Astrocyte (in vitro differentiated cells and primary cell): ENCODE measurements at regions not wholly inside any gene's neighbourhood (a gene's known extent, or its start where the extent isn't known, plus 50 kb on each side); places are given as distances from the start of the nearest gene placed in this dataset.

Source experiments
- CTCF ChIP-seq: IDR thresholded peaks from 2 replicates; pipeline ENCODE4 v1.5.1; 2011; ENCODE audit warnings: low read depth, mild to moderate bottlenecking, inconsistent platforms, low read length, moderate library complexity; ENCODE audit not compliant: insufficient read depth
- EZH2 ChIP-seq: IDR thresholded peaks from 2 replicates; pipeline ENCODE4 v1.6.1; 2012; ENCODE audit warnings: mild to moderate bottlenecking, low read length, inconsistent platforms; ENCODE audit not compliant: insufficient read depth

GRCh38 chr9:81264516-81264915, 424.8 kb downstream of the TLE1 start:
- TF ChIP-seq EZH2 (no peak), CTCF (no peak)
